HG02642 (cell line): ENCODE measurements at regions not wholly inside any gene's neighbourhood (a gene's known extent, or its start where the extent isn't known, plus 50 kb on each side); places are given as distances from the start of the nearest gene placed in this dataset.

ENCODE experiments used
- ATAC-seq: cut with Tn5 transposase; IDR thresholded peaks from one replicate; pipeline ENCODE4 v1.9.1; 2021; ENCODE audit warnings: mild to moderate bottlenecking; ENCODE audit not compliant: unreplicated experiment, poor library complexity

DNA sequence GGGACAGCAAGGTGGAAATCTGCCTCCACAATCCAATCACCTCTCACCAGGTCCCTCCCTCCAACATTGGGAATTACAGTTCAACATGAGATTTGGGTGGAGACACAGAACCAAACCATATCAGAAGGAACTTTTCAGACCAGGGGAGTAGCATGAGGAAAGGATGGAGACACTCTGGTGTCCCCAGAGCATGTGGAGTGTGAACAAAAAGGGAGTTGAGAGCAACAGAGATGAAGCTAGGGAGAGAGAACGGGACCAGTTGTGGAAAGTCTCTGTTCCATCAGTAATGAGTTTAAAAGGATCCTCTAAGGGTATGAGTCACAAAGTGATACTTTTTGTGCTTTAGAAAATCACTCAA lies 382.0 kb downstream of the SFMBT2 start:
- no peak for ATAC-seq

DNA sequence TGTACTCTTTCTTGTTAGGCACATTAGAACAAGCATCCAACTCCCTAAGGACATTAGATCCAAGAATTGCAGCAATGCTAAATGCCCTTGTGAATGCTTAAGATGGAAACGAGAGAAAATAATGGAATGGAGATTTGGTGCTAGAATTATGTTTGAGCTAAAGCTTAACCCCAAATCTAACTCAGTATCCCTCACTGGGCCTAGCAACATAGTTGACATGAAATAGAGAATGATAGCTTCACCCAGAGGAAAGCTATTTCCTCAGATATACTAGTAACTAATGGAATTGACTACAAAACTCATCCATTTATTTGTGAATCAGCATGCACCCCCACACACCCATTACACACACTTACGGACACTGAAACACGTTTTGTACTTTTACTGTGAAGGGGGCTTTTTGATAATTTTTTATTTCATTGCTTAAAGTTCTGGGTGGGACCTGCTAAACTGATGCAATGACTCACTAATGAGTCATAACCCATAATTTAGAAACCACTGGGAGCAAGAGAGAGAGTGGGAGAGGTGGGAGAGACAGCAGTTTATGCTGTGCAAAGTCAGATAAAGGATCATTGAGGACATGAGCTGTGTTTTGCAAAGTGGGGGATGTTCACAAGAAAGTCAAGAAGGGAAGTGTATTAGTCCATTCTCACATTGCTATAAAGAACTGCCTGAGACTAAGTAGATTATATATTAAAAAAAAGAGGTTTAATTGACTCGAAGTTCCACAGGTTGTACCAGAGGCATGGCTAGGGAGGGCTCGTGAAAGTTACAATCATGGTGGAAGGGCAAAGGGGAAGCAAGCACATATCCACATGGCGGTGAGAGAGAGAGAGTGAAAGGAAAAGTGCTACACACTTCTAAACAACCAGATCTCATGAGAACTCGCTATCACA lies 382.7 kb downstream of the SFMBT2 start:
- ATAC-seq, result no peak

DNA sequence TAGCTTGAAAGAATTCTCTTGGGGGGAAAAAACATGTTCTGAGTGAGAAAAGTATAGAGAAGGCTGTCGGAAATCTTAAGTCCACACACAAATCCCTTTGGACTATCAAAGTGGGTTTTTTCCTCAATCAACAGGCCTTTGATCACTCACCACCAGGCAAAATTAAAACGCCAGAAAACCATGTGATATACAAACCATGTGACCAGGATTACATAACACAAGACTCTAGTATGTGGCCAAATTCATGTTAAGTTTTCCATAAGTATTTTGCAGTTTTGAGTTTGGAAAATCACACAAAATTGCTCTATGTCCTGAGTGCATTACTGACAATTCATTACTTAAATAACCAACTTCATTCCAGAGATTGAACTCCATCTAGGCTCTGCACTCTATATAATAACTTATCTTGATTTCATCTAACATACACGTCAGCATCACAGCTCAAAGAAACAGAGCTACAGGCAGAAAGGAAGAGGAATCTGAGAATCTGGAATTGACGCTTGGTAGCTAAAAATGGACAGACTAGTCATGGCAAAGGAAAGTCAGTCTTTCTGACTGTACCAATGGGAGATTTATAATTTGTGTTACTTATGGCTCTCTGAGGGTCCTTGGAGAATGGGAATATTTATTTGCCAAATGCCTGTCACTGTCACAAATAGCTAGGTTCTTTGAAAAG lies 383.5 kb downstream of the SFMBT2 start:
- no peak for ATAC-seq

DNA sequence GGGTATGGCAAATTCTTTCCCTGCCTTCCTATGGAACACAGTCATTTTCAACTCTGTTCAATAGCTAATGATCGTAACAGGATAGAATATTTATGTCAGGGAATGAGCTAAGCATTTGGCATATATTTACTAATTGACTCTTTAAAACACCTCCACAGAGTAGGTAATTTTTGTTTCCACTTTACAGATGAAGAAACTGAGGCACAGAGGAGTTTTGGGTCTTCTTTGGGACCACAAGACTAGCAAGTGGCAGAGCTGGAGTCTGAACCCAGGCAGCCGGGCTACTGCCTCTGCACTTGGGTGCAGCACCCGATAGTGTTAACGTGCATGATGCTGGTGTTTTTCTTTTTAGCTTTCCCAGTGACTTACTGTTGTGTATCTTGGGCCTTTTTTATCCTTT lies 384.0 kb downstream of the SFMBT2 start:
- no peak for ATAC-seq

DNA sequence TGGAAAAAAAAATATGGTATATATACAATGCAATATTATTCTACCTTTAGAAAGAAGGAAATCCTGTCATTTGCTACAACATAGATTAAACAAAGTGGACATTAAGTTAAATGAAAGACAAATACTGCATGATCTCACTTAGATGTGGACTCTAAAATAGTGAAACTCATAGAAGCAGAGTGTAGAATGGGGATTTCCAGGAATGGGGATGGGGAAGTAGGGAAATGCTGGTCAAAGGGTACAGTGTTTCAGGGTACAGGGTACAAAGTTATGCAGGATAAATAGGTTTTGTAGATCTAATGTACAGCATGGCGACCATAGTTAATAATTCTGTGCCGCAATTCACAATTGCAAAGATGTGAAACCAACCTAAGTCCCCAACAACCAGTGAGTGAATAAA lies 385.5 kb downstream of the SFMBT2 start:
- no peak for ATAC-seq

DNA sequence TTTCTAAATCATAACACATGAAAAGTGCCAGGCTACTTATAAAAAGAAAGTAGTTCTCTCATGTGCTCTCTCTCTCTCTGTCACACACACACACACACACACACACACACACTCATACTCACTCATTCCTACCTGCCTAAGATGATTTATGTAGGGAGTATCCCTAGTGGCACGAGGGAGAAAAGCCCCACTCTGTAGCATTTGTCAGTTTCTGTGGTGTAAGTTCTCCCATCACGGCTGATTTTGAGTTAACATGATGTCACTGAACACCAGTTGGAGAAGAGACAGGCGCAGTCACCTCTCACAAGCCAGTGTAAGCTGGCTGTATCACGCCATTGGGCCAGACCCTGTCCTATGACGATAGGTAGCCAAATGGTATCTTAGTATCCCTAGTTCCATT lies 395.4 kb downstream of the SFMBT2 start:
- ATAC-seq, result no peak

DNA sequence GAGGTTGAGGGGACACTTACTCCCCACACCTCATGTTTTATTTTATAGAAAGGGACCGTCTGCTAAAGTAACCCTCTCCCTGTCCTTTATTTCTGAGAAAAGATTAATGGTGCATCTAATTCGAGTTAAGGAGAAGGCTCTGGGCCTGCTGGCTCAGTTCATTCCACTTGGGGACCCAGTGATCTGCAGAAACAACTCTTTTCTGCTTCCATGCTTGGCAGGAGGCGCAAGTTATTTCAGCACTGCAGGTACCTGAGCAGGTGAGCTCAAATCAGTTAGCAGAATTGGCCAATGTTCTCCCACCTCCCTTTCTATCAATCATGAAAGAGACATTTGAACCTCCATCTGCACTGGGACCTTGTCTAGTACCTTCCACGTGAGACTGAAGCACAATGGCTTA lies 396.1 kb downstream of the SFMBT2 start:
- no peak for ATAC-seq

DNA sequence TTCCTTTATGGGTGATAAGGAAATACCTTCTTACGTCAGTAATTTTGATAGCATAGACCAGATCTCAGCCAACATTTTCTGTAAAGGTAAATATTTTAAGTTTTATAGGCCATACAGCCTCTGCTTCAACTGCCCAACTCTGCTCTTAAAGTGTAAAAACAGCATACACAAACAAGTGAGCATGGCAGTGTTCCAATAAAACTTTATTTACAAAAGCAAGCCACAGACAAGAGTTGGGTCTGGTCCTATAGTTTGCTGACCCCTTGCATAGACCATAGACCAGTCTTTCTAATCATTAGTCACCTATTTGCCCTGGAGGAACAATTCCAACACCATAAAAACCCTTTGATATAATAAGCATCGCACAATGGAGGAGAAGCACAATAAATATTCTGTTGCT lies 398.8 kb downstream of the SFMBT2 start:
- ATAC-seq, result no peak

DNA sequence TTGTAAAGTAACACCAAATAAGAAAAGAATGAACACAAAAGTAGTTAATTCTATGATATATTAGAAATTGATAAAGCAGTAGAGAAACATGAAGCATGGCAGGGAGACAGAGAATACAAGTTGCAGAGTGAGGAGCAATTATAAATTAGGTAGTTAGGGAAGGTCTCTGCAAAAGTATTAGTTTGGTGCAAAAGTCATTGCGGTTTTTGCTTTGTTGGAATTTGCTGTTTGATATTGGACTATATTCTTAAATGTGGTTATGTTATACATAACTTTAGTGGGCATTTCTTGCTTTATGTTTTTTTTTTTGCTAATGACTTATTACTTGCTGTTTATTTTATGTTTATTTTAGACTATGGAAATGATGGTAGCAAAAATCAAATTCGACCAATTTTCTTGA lies 402.2 kb downstream of the SFMBT2 start:
- ATAC-seq, result no peak

DNA sequence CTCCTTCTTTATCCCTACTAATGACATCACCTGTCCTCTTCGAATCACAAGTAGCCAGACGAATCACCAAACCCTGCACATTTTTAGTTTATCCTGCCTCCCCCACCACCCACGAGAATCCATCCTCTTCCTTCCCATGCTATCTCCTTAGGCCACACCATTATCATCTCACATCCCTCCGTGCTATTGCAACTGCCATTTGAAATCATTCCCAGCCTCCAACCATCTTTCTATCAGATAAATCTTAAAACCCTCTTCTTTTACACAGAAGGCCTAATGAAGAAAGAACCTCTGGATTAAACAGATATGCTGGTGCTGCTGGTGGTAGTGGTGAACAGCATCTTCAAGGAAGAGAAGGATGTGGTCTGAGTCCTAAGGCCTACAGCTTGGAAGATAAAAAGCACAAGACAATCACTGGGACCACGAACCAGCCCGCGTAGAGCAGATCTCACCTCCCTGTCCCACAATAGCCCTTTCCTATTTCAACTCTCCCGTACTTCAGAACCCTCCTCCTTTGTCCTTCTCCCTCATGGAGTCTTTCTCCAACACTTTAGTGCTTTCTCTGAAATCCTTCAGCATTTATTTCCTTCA lies 403.1 kb downstream of the SFMBT2 start:
- ATAC-seq, result no peak

DNA sequence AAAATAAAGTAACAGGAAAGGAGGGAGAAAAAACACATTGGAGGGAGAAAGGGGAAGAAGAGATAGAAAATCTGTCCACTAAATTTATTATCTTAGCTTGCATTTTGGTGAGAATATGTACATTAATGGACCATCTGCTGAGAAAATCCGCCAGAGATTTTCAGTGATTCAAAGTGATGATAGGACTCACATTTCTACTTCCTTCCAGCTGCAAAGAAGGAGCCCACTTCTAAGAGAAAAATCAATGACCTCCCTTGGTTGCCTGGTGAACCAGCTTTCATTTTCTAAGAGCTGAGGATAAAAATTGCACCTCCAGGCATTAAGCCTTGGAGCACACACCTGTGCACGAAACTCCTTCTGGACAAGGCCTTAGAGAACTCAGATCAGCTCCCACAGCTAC lies 404.3 kb downstream of the SFMBT2 start:
- ATAC-seq, result no peak

DNA sequence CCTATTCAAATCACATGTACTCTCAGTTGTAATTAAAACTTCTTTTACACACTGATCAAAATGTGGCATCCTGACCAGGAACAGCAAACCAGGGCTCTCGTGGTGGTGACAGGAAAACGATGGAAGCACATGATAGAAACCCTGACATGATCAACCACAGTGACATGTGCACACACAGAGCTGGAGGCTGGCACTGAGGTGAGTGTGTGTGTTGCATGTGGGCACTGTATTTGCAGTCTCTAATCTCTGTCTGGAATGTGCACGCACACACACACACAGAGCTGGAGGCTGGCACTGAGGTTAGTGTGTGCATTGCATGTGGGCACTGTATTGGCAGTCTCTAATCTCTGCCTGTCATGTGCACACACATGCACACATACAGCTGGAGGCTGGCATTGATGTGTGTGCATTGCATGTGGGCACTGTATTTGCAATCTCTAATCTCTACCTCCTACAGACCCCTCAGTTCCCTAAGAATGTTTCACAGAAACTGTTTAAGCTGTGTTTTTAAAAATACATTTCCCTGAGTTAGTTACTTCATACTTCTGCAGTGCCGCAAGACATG lies 406.9 kb downstream of the SFMBT2 start:
- ATAC-seq, result no peak

DNA sequence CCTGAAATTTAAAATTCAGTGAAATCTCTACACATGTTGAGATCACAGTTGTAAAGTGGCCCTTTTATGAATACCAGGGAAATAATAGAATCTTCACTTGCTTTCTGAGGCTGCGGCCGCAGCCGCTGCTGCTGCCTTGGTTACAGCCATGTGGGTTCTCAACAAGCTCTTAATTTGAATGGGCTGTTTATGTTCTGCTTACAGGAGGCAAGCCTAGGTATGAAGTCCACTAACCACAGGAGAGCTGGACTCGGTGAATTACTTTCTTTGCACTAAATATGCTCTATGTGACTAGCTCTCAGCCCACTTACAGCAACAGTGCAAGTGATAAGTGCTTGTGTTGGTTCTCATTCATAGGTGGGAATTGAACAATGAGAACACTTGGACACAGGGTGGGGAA lies 410.8 kb downstream of the SFMBT2 start:
- no peak for ATAC-seq

DNA sequence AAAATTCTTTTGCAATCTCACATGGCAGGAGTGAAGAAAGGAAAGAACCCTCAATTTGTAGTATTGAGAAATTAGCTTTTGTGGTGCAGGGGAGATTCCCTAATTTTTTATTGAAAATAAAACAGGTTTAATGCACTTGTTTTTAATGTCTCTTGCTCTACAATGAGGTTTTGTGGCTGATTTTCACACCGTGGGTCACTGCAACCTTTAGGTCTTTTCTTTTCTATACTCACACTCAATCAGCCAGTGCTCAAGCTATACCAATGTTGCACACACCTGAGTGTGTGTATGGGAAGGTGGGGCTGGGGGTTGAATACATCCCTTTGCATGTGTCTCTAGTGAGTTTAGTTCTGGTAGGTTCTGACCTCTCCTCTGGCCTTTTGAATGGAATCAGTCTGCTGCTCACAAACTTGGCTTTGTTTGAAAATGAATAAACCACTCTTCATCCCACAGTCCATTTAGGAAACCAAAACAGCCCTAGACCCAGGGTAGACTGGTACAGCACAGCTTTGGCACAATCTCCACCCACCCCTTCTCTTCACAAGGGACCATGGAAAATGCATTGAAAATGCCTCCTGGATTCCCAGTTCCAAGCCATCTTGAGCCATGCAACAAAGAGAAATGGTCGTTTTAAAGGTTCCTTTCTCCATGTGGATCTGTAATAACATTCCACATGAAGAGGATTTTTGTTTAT lies 411.5 kb downstream of the SFMBT2 start:
- ATAC-seq, result no peak

DNA sequence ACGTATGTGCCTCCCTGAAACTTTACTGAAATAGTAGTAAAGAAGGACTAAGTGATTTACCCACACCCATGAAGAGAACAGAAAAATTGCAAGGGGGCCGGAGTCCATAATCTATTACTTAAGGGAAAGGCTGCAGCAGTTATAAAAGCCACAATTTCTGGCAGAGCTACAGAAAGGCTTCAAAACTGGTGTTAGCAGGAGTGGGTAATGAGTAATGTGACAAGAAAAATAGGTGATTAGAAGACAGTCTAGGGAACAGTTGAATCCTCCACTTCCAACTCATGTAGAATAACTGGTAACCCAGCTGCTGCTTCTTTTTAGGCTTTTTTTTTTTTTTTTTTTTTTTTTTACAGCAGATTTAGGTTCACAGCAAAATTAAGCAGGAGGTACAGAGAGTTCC lies 413.3 kb downstream of the SFMBT2 start:
- ATAC-seq, result no peak

DNA sequence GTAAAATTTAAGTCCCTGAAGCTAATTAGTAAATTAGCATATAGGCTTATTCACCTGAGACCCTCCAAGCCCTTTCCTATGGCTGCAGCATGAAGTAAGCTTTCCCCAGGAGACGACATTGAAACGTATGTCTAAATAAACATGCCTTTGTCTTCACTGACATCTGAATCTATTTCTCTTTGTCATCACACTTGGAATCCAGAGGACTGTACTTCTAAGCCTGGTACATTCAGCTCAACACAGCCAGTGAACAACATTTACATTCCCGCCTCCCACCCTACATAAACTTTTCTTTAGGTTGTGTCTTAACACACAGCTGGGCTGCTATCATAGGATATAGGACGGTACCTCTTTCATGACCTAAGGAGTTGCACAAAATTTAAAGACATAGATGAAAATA lies 414.4 kb downstream of the SFMBT2 start:
- ATAC-seq, result no peak

DNA sequence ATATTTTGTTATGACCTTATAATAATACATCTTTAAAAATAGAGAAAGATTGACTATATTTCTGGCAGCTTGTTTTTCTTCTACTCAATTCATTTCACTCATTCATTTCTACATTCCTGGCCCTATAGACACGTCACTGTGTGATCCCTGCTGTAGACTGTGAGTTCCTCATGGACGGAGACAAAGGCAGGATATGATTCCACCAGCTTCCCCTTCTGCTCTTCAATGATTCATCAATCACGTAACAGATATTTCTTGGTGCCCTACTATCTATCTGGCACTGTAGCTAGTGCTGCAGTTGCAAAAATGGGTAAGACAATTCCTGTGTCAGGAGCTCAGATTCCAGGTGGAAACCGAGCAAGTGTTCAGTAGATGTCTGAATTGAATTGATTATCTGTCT lies 415.0 kb downstream of the SFMBT2 start:
- no peak for ATAC-seq

DNA sequence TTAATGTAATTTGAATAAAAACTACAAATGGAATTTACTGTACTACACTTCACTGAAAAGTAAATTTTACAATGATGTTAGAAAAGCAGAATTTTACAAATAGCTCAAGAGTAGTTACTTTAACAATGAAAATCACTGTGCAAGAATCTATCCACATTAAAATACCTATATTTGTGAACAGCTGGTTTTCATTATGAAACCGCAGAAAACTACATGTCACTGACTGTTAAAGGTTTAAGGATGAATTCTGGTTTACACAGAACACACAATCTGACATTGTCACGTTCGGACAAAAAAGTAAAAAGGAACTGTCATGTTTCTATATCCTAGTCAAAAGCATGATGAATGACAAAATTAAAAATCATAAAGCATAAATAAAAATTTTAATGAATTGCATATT lies 415.3 kb upstream of the PRKCQ start:
- ATAC-seq, result no peak

DNA sequence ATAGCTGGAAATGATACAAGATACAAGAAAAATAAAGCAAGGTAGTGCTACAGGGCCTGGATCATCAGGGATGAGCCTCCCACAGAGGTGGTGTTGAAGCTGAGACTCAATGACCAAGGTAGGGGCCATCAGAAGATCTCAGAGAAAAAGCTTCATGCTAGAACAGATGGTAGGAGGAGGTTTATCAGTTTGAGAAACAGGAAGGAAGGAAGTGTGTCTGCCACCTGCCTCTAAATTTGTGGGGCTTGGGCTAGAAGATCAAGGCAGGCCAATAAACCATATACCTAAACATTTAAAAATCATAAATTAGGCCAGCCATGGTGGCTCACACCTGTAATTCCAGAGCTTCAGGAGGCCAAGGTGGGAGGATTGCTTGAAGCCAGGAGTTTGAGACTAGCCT lies 410.8 kb upstream of the PRKCQ start:
- ATAC-seq, result no peak

DNA sequence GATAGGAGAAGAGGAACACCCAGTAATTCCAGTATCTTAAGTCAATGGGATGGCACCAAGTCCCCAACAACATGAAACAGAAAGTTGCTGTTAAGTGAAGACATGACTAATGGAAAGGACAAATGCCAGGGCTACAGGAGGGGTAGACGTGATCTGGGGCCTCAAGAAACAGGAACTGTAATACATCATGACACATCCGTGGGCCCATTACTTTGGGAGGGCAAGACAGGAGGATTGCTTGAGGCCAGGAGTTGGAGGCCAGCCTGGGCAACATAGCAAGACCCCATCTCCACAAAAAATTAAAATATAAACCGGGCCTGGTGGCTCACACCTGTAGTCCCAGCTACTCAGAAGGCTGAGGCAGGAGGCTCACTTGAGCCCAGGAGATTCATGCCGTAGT lies 408.6 kb upstream of the PRKCQ start:
- ATAC-seq, result no peak

DNA sequence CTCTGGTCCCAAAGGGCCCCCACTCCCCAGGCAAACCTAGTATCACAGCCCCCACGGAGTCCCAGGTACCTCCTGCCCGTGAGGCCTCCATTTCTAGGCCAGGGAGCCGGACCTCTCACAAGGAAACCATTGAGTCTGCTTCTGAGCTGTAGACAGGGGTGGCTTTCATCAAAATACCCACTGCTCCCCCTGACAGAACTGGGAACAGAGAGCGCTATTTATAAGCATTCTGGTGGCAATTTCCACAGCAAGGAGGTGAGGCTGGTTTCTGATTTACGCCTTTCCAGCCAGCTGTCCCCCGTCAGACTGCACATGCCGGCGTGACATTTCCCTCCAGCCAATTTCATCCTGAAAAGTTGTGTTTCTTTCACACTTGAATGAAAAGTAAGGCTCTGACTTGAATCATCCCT lies 407.5 kb upstream of the PRKCQ start:
- ATAC-seq, result no peak
